ENCODE measurements at regions not wholly inside any gene's neighbourhood (a gene's known extent, or its start where the extent isn't known, plus 50 kb on each side); places are given as distances from the start of the nearest gene placed in this dataset.

DNA sequence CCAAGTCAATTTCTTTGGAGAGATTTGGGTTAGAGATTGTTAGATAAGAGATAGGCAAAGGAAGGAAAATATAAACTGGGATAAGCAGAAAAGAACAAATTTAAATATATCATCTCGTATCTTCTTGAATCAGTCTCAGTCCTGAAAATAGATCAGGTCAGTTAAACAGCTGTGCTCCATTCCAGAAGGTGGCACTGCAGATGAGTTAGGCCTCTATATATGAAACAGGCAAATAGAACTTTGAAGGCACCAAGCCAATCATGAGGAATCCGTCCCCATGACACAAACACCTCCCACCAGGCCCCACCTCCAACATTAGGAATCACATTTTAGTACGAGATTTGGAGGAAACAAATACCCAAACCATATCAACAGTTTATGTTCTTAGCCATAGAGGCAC is 605.5 kb upstream of the USP15 start:
- Histone ChIP-seq H3K27ac (no peak overlapping the region), H3K9me3 (no peaks in the 10 kb centered on the region), H3K27me3 (no peaks in the 10 kb centered on the region), H3K4me1 (no peaks in the 10 kb centered on the region), H3K36me3 (no peaks in the 10 kb centered on the region), H3K4me3 (no peak overlapping the region)
- DNase-seq = no peak
- intact Hi-C loops (cut with DNase I) = no loop called here
- 41 to 48% methylated on average over 3 of the region's 3 CpGs for WGBS, 2 donors
- TF ChIP-seq, protein P1, sequence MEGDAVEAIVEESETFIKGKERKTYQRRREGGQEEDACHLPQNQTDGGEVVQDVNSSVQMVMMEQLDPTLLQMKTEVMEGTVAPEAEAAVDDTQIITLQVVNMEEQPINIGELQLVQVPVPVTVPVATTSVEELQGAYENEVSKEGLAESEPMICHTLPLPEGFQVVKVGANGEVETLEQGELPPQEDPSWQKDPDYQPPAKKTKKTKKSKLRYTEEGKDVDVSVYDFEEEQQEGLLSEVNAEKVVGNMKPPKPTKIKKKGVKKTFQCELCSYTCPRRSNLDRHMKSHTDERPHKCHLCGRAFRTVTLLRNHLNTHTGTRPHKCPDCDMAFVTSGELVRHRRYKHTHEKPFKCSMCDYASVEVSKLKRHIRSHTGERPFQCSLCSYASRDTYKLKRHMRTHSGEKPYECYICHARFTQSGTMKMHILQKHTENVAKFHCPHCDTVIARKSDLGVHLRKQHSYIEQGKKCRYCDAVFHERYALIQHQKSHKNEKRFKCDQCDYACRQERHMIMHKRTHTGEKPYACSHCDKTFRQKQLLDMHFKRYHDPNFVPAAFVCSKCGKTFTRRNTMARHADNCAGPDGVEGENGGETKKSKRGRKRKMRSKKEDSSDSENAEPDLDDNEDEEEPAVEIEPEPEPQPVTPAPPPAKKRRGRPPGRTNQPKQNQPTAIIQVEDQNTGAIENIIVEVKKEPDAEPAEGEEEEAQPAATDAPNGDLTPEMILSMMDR (IDR thresholded peaks at IDR 0.05) = no peak
- no peak for TF ChIP-seq POLR2A (IDR thresholded peaks at IDR 0.05)

DNA sequence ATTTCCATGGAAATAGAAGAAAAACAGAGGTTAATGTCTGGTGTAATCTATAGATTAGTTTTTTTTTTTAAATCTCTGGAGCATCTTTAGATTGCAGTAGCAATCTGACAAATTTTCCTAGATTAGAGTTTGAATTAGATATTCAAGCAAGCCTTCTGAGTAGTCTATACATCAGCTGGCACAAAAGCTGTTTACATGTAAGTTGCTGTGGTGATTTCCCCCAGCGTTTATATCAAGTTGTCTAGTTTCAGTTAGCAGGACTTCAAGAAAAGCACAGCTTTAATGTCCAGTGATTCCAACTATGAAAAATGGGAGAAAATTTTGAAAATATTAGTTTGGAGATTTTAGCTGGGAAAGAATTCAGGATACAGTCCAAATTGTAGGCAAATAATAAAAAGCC is 605.0 kb upstream of the USP15 start:
- no peaks in the 10 kb centered on the region for H3K27me3 ChIP-seq
- WGBS, 2 donors = 69 to 86% methylated on average over 1 of the region's 1 CpG
- TF ChIP-seq, protein P1 (IDR thresholded peaks at IDR 0.05) = no peak
- TF ChIP-seq POLR2A (IDR thresholded peaks at IDR 0.05) = no peak
- no peaks in the 10 kb centered on the region for H3K36me3 ChIP-seq
- H3K4me1 ChIP-seq = no peaks in the 10 kb centered on the region
- no peak overlapping the region for H3K4me3 ChIP-seq
- no peaks in the 10 kb centered on the region for H3K9me3 ChIP-seq
- no peak overlapping the region for H3K27ac ChIP-seq
- no peak for DNase-seq
- intact Hi-C loops (cut with DNase I) = no loop called here

DNA sequence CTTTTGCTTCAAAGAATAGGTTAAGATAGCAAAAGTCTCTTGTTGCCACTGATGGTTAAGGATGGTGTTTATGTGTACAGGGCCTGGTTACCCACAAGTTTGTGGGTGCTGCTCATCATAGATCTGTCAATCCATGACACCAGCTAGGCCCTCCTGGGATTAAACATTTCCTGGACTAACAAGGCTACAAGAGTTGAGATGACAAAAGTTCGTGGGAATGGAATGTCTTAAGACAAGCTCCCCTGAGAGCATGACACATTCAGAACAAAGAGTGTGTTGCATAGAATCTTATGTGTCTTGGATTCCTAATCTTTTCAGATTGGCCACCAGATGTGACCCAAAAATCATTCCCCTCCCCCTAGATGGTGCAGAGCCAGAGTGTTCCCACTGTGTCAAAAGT is 592.5 kb upstream of the USP15 start:
- H3K4me1 ChIP-seq = no peaks in the 10 kb centered on the region
- TF ChIP-seq POLR2A (IDR thresholded peaks at IDR 0.05) = no peak
- TF ChIP-seq, protein P1 (IDR thresholded peaks at IDR 0.05) = no peak
- peaks cover 0 to 23% (median 5%) of the 10 kb centered on the region in 3 donors for H3K9me3 ChIP-seq
- no peaks in the 10 kb centered on the region for H3K27me3 ChIP-seq
- no peak overlapping the region for H3K27ac ChIP-seq
- H3K36me3 ChIP-seq = no peaks in the 10 kb centered on the region
- 11 to 15% methylated on average over 1 of the region's 1 CpG for WGBS, 2 donors
- no peak for DNase-seq
- intact Hi-C loops (cut with DNase I) = no loop called here
- H3K4me3 ChIP-seq = no peak overlapping the region

DNA sequence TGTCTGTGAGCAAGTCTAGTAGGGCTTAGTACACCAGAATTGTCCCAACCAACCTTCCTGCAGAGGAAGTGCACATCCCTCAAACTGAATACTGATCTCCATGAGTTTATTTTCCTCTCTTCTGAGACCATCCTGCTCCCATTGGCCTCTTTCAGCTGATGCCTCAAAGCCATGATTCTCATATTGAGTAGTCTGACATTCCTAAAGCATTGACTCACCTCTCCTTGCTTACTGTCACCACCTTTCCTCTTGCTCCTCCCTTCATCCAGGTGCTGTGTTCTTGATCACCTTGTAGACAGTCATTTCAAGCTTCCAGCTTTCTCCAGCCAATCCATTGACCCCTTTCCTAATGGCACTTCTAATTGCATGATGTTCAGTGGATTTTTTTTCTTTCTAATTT is 583.7 kb upstream of the USP15 start:
- no peaks in the 10 kb centered on the region for H3K27me3 ChIP-seq
- no peak overlapping the region for H3K4me3 ChIP-seq
- H3K27ac ChIP-seq = no peak overlapping the region
- intact Hi-C loops (cut with DNase I) = no loop called here
- no peaks in the 10 kb centered on the region for H3K36me3 ChIP-seq
- no peak for DNase-seq
- peaks cover 0 to 5% (median 0%) of the 10 kb centered on the region in 3 donors for H3K9me3 ChIP-seq
- no peaks in the 10 kb centered on the region for H3K4me1 ChIP-seq
- TF ChIP-seq, protein P1 (IDR thresholded peaks at IDR 0.05) = no peak
- no peak for TF ChIP-seq POLR2A (IDR thresholded peaks at IDR 0.05)

DNA sequence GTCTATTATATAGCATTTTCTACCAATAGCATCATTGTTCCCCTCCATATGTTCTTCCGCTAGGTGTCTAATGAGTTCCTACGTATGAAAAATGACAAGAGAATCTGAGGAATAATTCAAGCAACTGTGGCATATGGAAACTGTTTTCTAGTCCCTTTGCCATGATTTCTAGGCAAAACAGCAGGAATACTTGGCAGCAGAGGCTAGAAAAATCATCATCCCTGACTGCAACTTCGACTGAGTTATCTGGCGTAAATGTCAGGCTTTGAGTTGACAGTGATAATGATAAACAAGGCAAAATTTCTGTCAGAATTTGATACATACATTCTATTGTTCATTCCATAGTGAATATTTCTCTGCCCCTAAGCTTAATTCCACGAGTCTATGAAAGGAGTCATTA is 572.8 kb upstream of the USP15 start:
- Histone ChIP-seq H3K9me3 (no peaks in the 10 kb centered on the region), H3K27ac (no peak overlapping the region), H3K36me3 (no peaks in the 10 kb centered on the region), H3K27me3 (no peaks in the 10 kb centered on the region), H3K4me1 (no peaks in the 10 kb centered on the region), H3K4me3 (no peak overlapping the region)
- intact Hi-C loops (cut with DNase I) = no loop called here
- WGBS, 2 donors = 46 to 58% methylated on average over 5 of the region's 5 CpGs
- no peak for DNase-seq
- TF ChIP-seq POLR2A (IDR thresholded peaks at IDR 0.05) = no peak
- TF ChIP-seq, protein P1 (IDR thresholded peaks at IDR 0.05) = no peak
